Karpas-422 (cell line): ENCODE measurements at regions not wholly inside any gene's neighbourhood (a gene's known extent, or its start where the extent isn't known, plus 50 kb on each side); places are given as distances from the start of the nearest gene placed in this dataset.

Source experiments
- DNase-seq: peaks from one replicate; pipeline ENCODE4 v3.0.0-alpha.2; 2015
- H2AFZ ChIP-seq: fragments of 200-600 bp; sonication (generic); 2 replicates; pipeline ENCODE4 v1.6.1; 2014; ENCODE audit warnings: antibody characterized with exemption, low read length, mixed read lengths
- H3K27ac ChIP-seq: fragments of 200-600 bp; sonication (generic); 2 replicates; pipeline ENCODE4 v1.5.1; 2014; ENCODE audit warnings: mild to moderate bottlenecking, low read length, moderate library complexity
- H3K27me3 ChIP-seq: fragments of 200-600 bp; sonication (generic); 2 replicates; pipeline ENCODE4 v1.6.1; 2014; ENCODE audit warnings: low read length, mixed read lengths
- H3K36me3 ChIP-seq: fragments of 200-600 bp; sonication (generic); 2 replicates; pipeline ENCODE4 v1.6.1; 2014; ENCODE audit warnings: low read length, mixed read lengths; ENCODE audit not compliant: insufficient read depth
- H3K4me1 ChIP-seq: fragments of 200-600 bp; sonication (generic); 2 replicates; pipeline ENCODE4 v1.6.1; 2014; ENCODE audit warnings: mild to moderate bottlenecking, low read length, mixed read lengths
- H3K4me2 ChIP-seq: fragments of 200-600 bp; sonication (generic); 2 replicates; pipeline ENCODE4 v1.6.1; 2014; ENCODE audit warnings: low read length, low read depth, mild to moderate bottlenecking; ENCODE audit not compliant: poor library complexity, severe bottlenecking
- H3K4me3 ChIP-seq: fragments of 200-600 bp; sonication (generic); 2 replicates; pipeline ENCODE4 v1.5.1; 2014; ENCODE audit warnings: mild to moderate bottlenecking, antibody characterized with exemption, low read length, mixed read lengths
- H3K79me2 ChIP-seq: fragments of 200-600 bp; sonication (generic); 2 replicates; pipeline ENCODE4 v1.6.1; 2014; ENCODE audit warnings: mild to moderate bottlenecking, low read length, mixed read lengths
- H3K9ac ChIP-seq: fragments of 200-600 bp; sonication (generic); 2 replicates; pipeline ENCODE4 v1.6.0; 2014; ENCODE audit warnings: low read length
- H3K9me2 ChIP-seq: fragments of 200-600 bp; sonication (generic), shearing (Covaris generic); replicated peaks from 2 replicates; pipeline ENCODE4 v1.6.0; 2014; ENCODE audit warnings: mild to moderate bottlenecking, low read length, moderate library complexity; ENCODE audit not compliant: insufficient read depth
- H3K9me3 ChIP-seq: fragments of 300-700, 200-600 bp; sonication (generic); 2 replicates; pipeline ENCODE4 v1.6.1; 2014; ENCODE audit warnings: low read length, mixed read lengths
- H4K20me1 ChIP-seq: fragments of 200-600 bp; sonication (generic); 2 replicates; pipeline ENCODE4 v1.6.1; 2014; ENCODE audit warnings: mild to moderate bottlenecking, antibody characterized with exemption, low read length, low read depth; ENCODE audit not compliant: insufficient read depth

DNA sequence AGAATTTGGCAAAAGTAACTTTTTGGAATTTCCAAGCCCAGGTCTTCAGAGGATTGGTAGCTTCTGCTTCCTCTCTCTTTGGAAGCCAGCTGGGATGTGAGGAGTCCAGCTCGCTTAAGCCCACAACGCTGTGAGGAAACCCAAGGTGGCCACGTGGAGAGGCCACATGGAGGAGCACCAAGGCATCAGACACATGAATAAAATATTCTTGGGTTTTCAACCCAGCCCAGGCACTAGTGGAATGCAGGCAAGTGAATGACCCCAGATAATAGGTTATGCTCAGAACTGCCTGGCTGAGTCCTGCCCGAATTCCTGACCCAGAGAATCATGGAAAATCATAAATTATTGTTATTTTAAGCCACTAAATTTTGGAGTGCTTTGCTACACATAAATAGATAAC lies 119.7 kb upstream of the PARP11 start:
- no peaks in the 10 kb centered on the region for H3K79me2 ChIP-seq
- no peak overlapping the region for H3K9ac ChIP-seq
- H3K9me2 ChIP-seq = no peaks in the 10 kb centered on the region
- no peaks in the 10 kb centered on the region for H3K9me3 ChIP-seq
- H3K27me3 ChIP-seq = no peaks in the 10 kb centered on the region
- no peak overlapping the region for H3K4me2 ChIP-seq
- H3K27ac ChIP-seq = no peak overlapping the region
- no peaks in the 10 kb centered on the region for H4K20me1 ChIP-seq
- no peaks in the 10 kb centered on the region for H3K4me1 ChIP-seq
- H2AFZ ChIP-seq = no peak overlapping the region
- no peak for DNase-seq
- no peaks in the 10 kb centered on the region for H3K36me3 ChIP-seq
- no peak overlapping the region for H3K4me3 ChIP-seq

- no peaks in the 10 kb centered on the region for H3K9me2 ChIP-seq
Measured at GRCh38 chr12:3991798-3992580, 118.8 kb upstream of the PARP11 start.

GRCh38 chr12:3990501-3991280 lies 117.5 kb upstream of the PARP11 start:
- Histone ChIP-seq H3K27ac (no peak overlapping the region), H3K9ac (no peak overlapping the region), H3K9me2 (no peaks in the 10 kb centered on the region), H4K20me1 (no peaks in the 10 kb centered on the region), H3K4me3 (no peak overlapping the region), H3K36me3 (no peaks in the 10 kb centered on the region), H2AFZ (no peak overlapping the region), H3K4me1 (no peaks in the 10 kb centered on the region), H3K9me3 (no peaks in the 10 kb centered on the region), H3K4me2 (no peak overlapping the region), H3K79me2 (no peaks in the 10 kb centered on the region), H3K27me3 (no peaks in the 10 kb centered on the region)
- no peak for DNase-seq

More at GRCh38 chr12:3991798-3992580, 118.8 kb upstream of the PARP11 start:
- H3K27ac ChIP-seq = no peak overlapping the region
- H3K9ac ChIP-seq = no peak overlapping the region
- no peak overlapping the region for H2AFZ ChIP-seq
- H3K36me3 ChIP-seq = no peaks in the 10 kb centered on the region
- no peaks in the 10 kb centered on the region for H3K27me3 ChIP-seq
- no peak overlapping the region for H3K4me2 ChIP-seq
- H3K79me2 ChIP-seq = no peaks in the 10 kb centered on the region
- no peak for DNase-seq
- H4K20me1 ChIP-seq = no peaks in the 10 kb centered on the region
- no peaks in the 10 kb centered on the region for H3K9me3 ChIP-seq
- H3K4me3 ChIP-seq = no peak overlapping the region
- no peaks in the 10 kb centered on the region for H3K4me1 ChIP-seq

DNA sequence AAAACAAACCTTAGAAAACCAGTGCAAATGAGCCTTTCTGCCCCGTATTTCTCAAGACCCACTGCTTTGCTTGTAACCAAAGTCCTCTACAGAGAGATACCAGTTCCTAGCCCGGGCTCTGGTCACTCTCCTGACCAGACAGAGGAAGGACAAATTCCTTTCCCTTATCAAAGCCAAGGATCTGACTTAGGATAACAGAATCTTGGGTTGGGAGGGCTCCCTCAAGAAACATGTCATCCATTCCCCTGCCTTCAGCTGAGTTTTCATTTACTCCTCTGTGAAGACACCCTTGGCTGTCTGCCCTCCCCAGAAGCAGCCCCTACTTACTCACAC lies 116.0 kb upstream of the PARP11 start:
- DNase-seq = no peak
- H3K79me2 ChIP-seq = no peaks in the 10 kb centered on the region
- H3K36me3 ChIP-seq = no peaks in the 10 kb centered on the region
- H3K4me1 ChIP-seq = no peaks in the 10 kb centered on the region
- no peaks in the 10 kb centered on the region for H3K9me3 ChIP-seq
- H3K27ac ChIP-seq = no peak overlapping the region
- H2AFZ ChIP-seq = no peak overlapping the region
- H3K27me3 ChIP-seq = no peaks in the 10 kb centered on the region
- no peak overlapping the region for H3K4me3 ChIP-seq
- no peak overlapping the region for H3K9ac ChIP-seq
- no peaks in the 10 kb centered on the region for H4K20me1 ChIP-seq
- no peaks in the 10 kb centered on the region for H3K9me2 ChIP-seq
- no peak overlapping the region for H3K4me2 ChIP-seq

DNA sequence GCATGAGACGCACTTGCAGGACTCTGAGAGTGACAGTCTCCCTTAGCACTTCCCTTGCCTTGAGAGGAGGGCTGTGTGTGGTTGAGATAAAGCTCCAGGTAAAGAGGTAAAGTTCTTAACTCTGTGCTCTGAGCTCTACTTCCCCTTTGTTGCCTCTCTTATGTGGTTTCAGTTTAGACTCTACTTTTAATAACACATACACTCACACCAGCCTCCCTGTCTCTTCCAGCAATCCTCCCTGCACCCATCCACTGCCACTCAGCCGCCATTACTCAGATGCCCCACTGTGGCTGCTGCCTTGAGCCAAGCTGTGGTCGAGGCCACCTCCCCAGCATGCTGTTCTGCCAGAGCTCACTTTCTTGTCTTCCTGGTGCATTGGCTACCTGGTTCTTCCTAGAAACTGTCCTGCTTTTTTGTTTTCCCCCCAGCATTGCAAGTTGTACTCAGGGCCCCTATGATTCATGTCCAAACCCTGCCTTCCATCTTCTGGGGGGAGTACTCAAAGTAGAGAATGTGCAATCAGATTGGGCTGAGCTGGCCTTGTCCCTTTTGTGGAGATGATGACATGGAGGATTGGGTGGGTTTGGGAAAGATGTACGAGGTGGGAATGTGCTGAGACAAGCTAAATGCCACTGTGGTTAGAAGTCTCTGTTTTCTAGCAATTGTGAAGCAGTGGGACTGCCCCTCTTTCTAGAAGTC lies 115.5 kb upstream of the PARP11 start:
- Histone ChIP-seq H3K79me2 (no peaks in the 10 kb centered on the region), H3K9me2 (no peaks in the 10 kb centered on the region), H2AFZ (no peak overlapping the region), H3K27ac (no peak overlapping the region), H3K4me2 (no peak overlapping the region), H3K4me1 (no peaks in the 10 kb centered on the region), H3K9ac (no peak overlapping the region), H3K27me3 (no peaks in the 10 kb centered on the region), H3K9me3 (no peaks in the 10 kb centered on the region), H3K36me3 (no peaks in the 10 kb centered on the region), H3K4me3 (no peak overlapping the region), H4K20me1 (no peaks in the 10 kb centered on the region)
- DNase-seq = peak; percentile 38

DNA sequence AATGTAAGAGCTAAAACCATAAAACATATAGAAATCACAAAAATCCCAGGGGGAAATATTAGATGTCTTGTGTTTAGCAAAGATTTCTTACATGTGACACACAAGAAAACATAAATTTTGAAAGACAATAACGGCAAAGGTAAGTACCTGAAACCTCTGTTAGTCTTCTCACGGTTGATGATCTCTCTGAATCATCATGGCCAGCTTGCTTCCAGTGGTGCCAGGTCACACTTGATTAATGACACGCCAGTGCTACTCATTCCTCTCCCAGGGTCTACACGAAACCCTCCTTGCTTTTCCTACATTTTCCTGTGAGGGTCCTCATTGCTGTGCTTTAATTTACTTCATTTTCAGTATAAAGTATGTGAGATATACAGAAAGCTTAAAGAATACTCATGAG lies 114.4 kb upstream of the PARP11 start:
- H3K9me3 ChIP-seq = no peaks in the 10 kb centered on the region
- no peak for DNase-seq
- H3K9me2 ChIP-seq = no peaks in the 10 kb centered on the region
- no peaks in the 10 kb centered on the region for H3K79me2 ChIP-seq
- H3K9ac ChIP-seq = no peak overlapping the region
- H2AFZ ChIP-seq = no peak overlapping the region
- H3K27me3 ChIP-seq = no peaks in the 10 kb centered on the region
- no peak overlapping the region for H3K4me2 ChIP-seq
- no peaks in the 10 kb centered on the region for H4K20me1 ChIP-seq
- no peak overlapping the region for H3K27ac ChIP-seq
- no peaks in the 10 kb centered on the region for H3K36me3 ChIP-seq
- no peak overlapping the region for H3K4me3 ChIP-seq
- H3K4me1 ChIP-seq = no peaks in the 10 kb centered on the region

- no peak for DNase-seq
- Histone ChIP-seq H3K36me3 (no peaks in the 10 kb centered on the region), H3K27me3 (no peaks in the 10 kb centered on the region), H3K4me3 (no peak overlapping the region), H3K27ac (no peak overlapping the region), H3K9me3 (no peaks in the 10 kb centered on the region), H3K79me2 (no peaks in the 10 kb centered on the region), H2AFZ (no peak overlapping the region), H3K4me2 (no peak overlapping the region), H4K20me1 (no peaks in the 10 kb centered on the region), H3K9ac (no peak overlapping the region), H3K4me1 (no peaks in the 10 kb centered on the region), H3K9me2 (no peaks in the 10 kb centered on the region)
Measured at GRCh38 chr12:3980504-3981272, 107.5 kb upstream of the PARP11 start.

DNA sequence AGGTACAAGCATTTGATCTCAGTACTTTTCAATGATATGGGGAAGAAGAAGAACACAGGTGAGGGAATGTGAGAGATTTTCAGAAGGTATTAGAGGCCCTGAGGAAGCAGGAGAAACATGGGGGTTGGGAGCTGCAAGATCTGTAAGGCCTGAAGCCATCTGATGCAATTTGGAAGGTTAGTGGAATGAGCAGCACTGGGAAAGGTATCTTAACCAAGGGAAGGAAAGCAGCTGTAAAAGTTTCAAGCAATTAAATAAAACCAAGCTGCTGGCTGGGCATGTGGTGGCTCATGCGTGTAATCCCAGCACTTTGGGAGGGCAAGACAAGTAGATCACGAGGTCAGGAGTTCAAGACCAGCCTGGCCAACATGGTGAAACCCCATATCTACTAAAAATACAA lies 104.4 kb upstream of the PARP11 start:
- Histone ChIP-seq H3K4me2 (no peak overlapping the region), H3K9me3 (no peaks in the 10 kb centered on the region), H2AFZ (no peak overlapping the region), H3K27me3 (no peaks in the 10 kb centered on the region), H3K9me2 (no peaks in the 10 kb centered on the region), H3K36me3 (no peaks in the 10 kb centered on the region), H3K79me2 (no peaks in the 10 kb centered on the region), H3K9ac (no peak overlapping the region), H3K4me3 (no peak overlapping the region), H3K27ac (no peak overlapping the region), H3K4me1 (no peaks in the 10 kb centered on the region), H4K20me1 (no peaks in the 10 kb centered on the region)
- DNase-seq = no peak
